ENCODE measurements at regions not wholly inside any gene's neighbourhood (a gene's known extent, or its start where the extent isn't known, plus 50 kb on each side); places are given as distances from the start of the nearest gene placed in this dataset.

- DNase-seq (ENCODE audit: low read depth in 4 of 4, low spot score in 3 of 4): no peak
Measured at GRCh38 chr3:147046916-147047315, 359.4 kb downstream of the ZIC4 start.

- DNase-seq (ENCODE audit: low read depth in 4 of 4, low spot score in 3 of 4): no peak
Measured at GRCh38 chr3:147038481-147038880, 367.9 kb downstream of the ZIC4 start.

GRCh38 chr3:147034359-147034758, 372.0 kb downstream of the ZIC4 start:
- no peak for DNase-seq (ENCODE audit: low read depth in 4 of 4, low spot score in 3 of 4)

- no peak for DNase-seq (ENCODE audit: low read depth in 4 of 4, low spot score in 3 of 4)
Measured at GRCh38 chr3:147030274-147030673, 376.1 kb downstream of the ZIC4 start.

GRCh38 chr3:147015334-147015733, 391.0 kb downstream of the ZIC4 start:
- DNase-seq (ENCODE audit: low read depth in 4 of 4, low spot score in 3 of 4): no peak

- DNase-seq (ENCODE audit: low read depth in 4 of 4, low spot score in 3 of 4): no peak
Measured at GRCh38 chr3:147008886-147009285, 397.5 kb downstream of the ZIC4 start.

GRCh38 chr3:147008458-147008857, 397.9 kb downstream of the ZIC4 start:
- no peak for DNase-seq (ENCODE audit: low read depth in 4 of 4, low spot score in 3 of 4)

- no peak for DNase-seq (ENCODE audit: low read depth in 4 of 4, low spot score in 3 of 4)
Measured at GRCh38 chr3:147007736-147008245, 398.6 kb downstream of the ZIC4 start.

GRCh38 chr3:147002721-147003120, 397.6 kb upstream of the PLSCR5 start:
- DNase-seq (ENCODE audit: low read depth in 4 of 4, low spot score in 3 of 4): no peak

GRCh38 chr3:147000274-147000673, 395.1 kb upstream of the PLSCR5 start:
- DNase-seq (ENCODE audit: low read depth in 4 of 4, low spot score in 3 of 4): no peak

GRCh38 chr3:146991907-146992306, 386.8 kb upstream of the PLSCR5 start:
- no peak for DNase-seq (ENCODE audit: low read depth in 4 of 4, low spot score in 3 of 4)

- no peak for DNase-seq (ENCODE audit: low read depth in 4 of 4, low spot score in 3 of 4)
Measured at GRCh38 chr3:146975476-146975875, 370.3 kb upstream of the PLSCR5 start.

GRCh38 chr3:146975032-146975431, 369.9 kb upstream of the PLSCR5 start:
- no peak for DNase-seq (ENCODE audit: low read depth in 4 of 4, low spot score in 3 of 4)

GRCh38 chr3:146974001-146974400, 368.9 kb upstream of the PLSCR5 start:
- DNase-seq (ENCODE audit: low read depth in 4 of 4, low spot score in 3 of 4): no peak

- DNase-seq (ENCODE audit: low read depth in 4 of 4, low spot score in 3 of 4): no peak
Measured at GRCh38 chr3:146972726-146973125, 367.6 kb upstream of the PLSCR5 start.

- no peak for DNase-seq (ENCODE audit: low read depth in 4 of 4, low spot score in 3 of 4)
Measured at GRCh38 chr3:146970236-146970635, 365.1 kb upstream of the PLSCR5 start.

GRCh38 chr3:146969356-146969755, 364.2 kb upstream of the PLSCR5 start:
- DNase-seq (ENCODE audit: low read depth in 4 of 4, low spot score in 3 of 4): no peak

GRCh38 chr3:146968204-146968651, 363.1 kb upstream of the PLSCR5 start:
- DNase-seq (ENCODE audit: low read depth in 4 of 4, low spot score in 3 of 4): no peak

GRCh38 chr3:146967783-146968182, 362.6 kb upstream of the PLSCR5 start:
- DNase-seq (ENCODE audit: low read depth in 4 of 4, low spot score in 3 of 4): no peak

GRCh38 chr3:146966124-146966523, 361.0 kb upstream of the PLSCR5 start:
- no peak for DNase-seq (ENCODE audit: low read depth in 4 of 4, low spot score in 3 of 4)

- no peak for DNase-seq (ENCODE audit: low read depth in 4 of 4, low spot score in 3 of 4)
Measured at GRCh38 chr3:146953511-146953981, 348.4 kb upstream of the PLSCR5 start.

- no peak for DNase-seq (ENCODE audit: low read depth in 4 of 4, low spot score in 3 of 4)
Measured at GRCh38 chr3:146948985-146949384, 343.8 kb upstream of the PLSCR5 start.

GRCh38 chr3:146948186-146948585, 343.0 kb upstream of the PLSCR5 start:
- no peak for DNase-seq (ENCODE audit: low read depth in 4 of 4, low spot score in 3 of 4)
